Stimulated activated naive B cell treated with anti-CD40 and anti-IgM and Interleukin-4, amounts not matched to agents 10 μg/mL and 1 μg/mL and 100 μg/mL, for 72 hours (primary cell): ENCODE measurements at regions not wholly inside any gene's neighbourhood (a gene's known extent, or its start where the extent isn't known, plus 50 kb on each side); places are given as distances from the start of the nearest gene placed in this dataset.
"Not testable (repeated sequence)": the region's sequence is repeated elsewhere in the genome, so short reads cannot be mapped to it uniquely, and the experiment has no call there.

ENCODE experiments used
- ATAC-seq, 2 donors: fragments of 150-1000 bp; cut with Tn5 transposase; replicated peaks; 2 replicates each; pipeline ENCODE4 v1.10.0; 2021; ENCODE audit warnings: moderate library complexity in 1 of 2
- DNase-seq: peaks from one replicate; pipeline ENCODE4 v3.0.0; 2021
- H3K27ac Mint-ChIP-seq: one replicate; pipeline ENCODE4 v1.8.0; 2022; ENCODE audit warnings: mild to moderate bottlenecking, mixed read lengths
- H3K27me3 Mint-ChIP-seq, 2 donors: one replicate each; pipeline ENCODE4 v1.8.0; 2022; ENCODE audit warnings: mixed read lengths in 2 of 2
- H3K36me3 Mint-ChIP-seq, 2 donors: one replicate each; pipeline ENCODE4 v1.8.0; 2022; ENCODE audit warnings: mixed read lengths in 2 of 2, mild to moderate bottlenecking in 1 of 2
- H3K4me1 Mint-ChIP-seq, 2 donors: one replicate each; pipeline ENCODE4 v1.8.0; 2022; ENCODE audit warnings: mixed read lengths in 2 of 2, mild to moderate bottlenecking in 1 of 2
- H3K4me3 Mint-ChIP-seq, 2 donors: one replicate each; pipeline ENCODE4 v1.8.0; 2022; ENCODE audit warnings: mild to moderate bottlenecking in 2 of 2, mixed read lengths in 2 of 2, moderate library complexity in 1 of 2
- H3K9me3 Mint-ChIP-seq, 2 donors: one replicate each; pipeline ENCODE4 v1.8.0; 2022; ENCODE audit warnings: mixed read lengths in 2 of 2, mild to moderate bottlenecking in 1 of 2

GRCh38 chr6:80988892-80989291 lies 763.6 kb downstream of the TENT5A start:
- H3K27ac Mint-ChIP-seq: no peak overlapping the region

DNA sequence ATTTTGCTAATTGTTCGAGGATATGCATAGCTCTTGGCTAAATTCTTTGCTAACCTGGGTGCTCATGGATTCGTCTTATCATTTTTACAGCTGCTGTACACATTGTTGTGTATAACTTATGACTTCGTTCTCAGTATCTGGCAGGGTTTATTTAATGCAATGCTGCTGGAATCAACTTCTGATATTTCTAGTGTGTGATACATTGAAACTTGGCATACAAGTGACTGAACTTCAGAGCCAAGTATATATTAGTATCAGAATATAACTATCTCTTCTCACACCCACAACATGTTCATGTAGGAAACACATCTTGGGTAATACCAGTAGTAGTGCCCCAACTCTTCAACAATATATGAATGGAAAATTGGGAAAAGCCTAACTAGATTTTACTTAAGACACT lies 764.2 kb downstream of the TENT5A start:
- Mint-ChIP-seq H3K9me3 (peaks cover 3 to 5% of the 10 kb centered on the region in 2 donors), H3K4me3 (no peak overlapping the region), H3K4me1 (no peaks in the 10 kb centered on the region), H3K36me3 (no peaks in the 10 kb centered on the region), H3K27ac (no peak overlapping the region), H3K27me3 (no peaks in the 10 kb centered on the region)
- DNase-seq (no peak), ATAC-seq (no peak)

More at GRCh38 chr6:80988892-80989291, 763.6 kb downstream of the TENT5A start:
- DNase-seq (no peak), ATAC-seq (no peak)
- no peaks in the 10 kb centered on the region for H3K36me3 Mint-ChIP-seq
- no peak overlapping the region for H3K4me3 Mint-ChIP-seq
- H3K4me1 Mint-ChIP-seq: no peaks in the 10 kb centered on the region
- peaks cover 3 to 5% of the 10 kb centered on the region in 2 donors for H3K9me3 Mint-ChIP-seq
- H3K27me3 Mint-ChIP-seq: no peaks in the 10 kb centered on the region

- H3K4me3 Mint-ChIP-seq, H3K9me3 Mint-ChIP-seq, H3K4me1 Mint-ChIP-seq, ATAC-seq, H3K36me3 Mint-ChIP-seq, H3K27ac Mint-ChIP-seq, H3K27me3 Mint-ChIP-seq, DNase-seq: not testable (repeated sequence)
Measured at GRCh38 chr6:80981226-80981625, 771.3 kb downstream of the TENT5A start.

DNA sequence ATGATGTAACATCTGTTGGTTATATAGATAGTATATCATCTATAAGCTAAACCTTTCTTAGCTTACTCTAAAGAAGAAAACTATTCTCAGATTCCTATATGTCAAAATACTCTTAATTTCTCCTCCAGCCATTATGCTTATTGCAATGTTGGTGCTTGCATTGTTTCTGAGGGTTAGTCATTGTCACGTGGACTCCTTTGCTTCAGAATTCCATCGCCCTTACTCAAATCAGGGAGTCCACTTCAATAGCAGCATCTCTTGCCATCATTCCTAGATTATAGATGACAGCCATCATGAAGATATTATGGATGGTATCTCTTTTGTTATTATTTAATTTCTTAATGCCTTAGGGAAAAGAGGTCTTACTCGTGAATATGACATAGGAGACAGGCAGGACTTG lies 776.1 kb downstream of the TENT5A start:
- Mint-ChIP-seq H3K27ac (no peak overlapping the region), H3K9me3 (peaks cover 3 to 4% of the 10 kb centered on the region in 2 donors), H3K27me3 (no peaks in the 10 kb centered on the region), H3K4me1 (no peaks in the 10 kb centered on the region), H3K36me3 (no peaks in the 10 kb centered on the region), H3K4me3 (no peak overlapping the region)
- ATAC-seq (no peak), DNase-seq (no peak)

DNA sequence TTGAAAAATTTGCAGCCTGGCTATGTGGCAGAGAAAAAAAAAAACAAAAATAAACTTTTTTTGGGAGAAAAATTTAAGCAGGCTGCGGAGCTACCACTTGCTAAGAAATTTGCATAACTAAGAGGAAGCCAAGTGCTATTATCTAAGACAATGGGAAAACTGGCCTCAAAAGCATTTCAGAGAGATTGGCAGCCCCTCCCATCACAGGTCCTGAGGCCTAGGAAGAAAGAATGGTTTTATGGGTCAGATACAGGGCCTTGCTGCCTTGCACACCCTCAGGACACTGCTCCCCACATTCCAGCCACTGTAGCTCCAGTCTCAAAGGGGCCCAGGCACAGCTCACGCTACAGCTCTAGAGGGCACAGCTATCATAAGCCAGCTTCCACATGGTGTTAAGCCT lies 777.9 kb downstream of the TENT5A start:
- H3K9me3 Mint-ChIP-seq: no peaks in the 10 kb centered on the region
- no peaks in the 10 kb centered on the region for H3K4me1 Mint-ChIP-seq
- no peak overlapping the region for H3K4me3 Mint-ChIP-seq
- ATAC-seq (no peak), DNase-seq (no peak)
- no peaks in the 10 kb centered on the region for H3K36me3 Mint-ChIP-seq
- H3K27ac Mint-ChIP-seq: no peak overlapping the region
- no peaks in the 10 kb centered on the region for H3K27me3 Mint-ChIP-seq

- Mint-ChIP-seq H3K4me3 (no peak overlapping the region), H3K36me3 (no peaks in the 10 kb centered on the region), H3K9me3 (no peaks in the 10 kb centered on the region), H3K27ac (no peak overlapping the region), H3K27me3 (no peaks in the 10 kb centered on the region), H3K4me1 (no peaks in the 10 kb centered on the region)
- ATAC-seq (no peak), DNase-seq (no peak)
Measured at GRCh38 chr6:80969439-80969838, 783.0 kb downstream of the TENT5A start.

DNA sequence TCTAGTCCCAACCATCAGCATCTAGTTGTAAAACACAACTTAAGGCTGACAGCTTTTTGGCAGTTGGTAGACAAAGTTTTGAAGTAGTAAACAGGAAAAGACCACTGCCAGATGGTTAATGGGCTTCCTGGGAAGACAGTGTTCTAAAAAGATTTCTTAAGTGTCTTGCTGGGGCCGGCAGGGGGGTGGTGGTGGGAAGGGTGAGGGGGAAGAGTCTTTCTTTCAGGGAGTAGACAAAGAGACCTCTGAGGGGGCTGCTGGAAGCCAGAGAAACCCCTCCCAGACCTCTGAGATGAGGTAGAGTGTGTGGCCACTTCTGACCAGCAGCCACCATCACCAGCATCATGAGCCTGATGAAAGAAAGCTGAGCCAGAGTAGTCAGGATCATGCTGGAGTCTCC lies 784.9 kb downstream of the TENT5A start:
- ATAC-seq: no peak
- no peak overlapping the region for H3K27ac Mint-ChIP-seq

DNA sequence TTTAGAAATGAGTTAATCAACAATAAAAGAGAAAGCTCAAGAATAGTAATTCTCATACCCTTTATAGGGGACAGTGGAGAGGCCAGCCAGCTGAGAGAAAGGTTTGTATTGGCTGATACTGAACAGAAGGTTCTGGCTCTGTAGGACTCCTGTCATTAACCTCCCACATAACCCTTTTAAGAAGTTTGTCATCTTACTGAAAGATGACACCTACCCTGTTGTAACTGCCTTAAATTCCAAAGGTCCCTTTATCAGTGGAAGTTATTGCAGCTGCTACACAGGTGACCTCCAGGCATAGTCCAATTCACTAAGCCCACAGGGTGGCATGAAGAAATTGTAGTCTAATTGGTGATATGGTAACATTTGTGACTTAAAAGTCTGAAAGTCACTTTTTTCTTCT lies 790.1 kb downstream of the TENT5A start:
- Mint-ChIP-seq H3K9me3 (no peaks in the 10 kb centered on the region), H3K4me1 (no peaks in the 10 kb centered on the region), H3K36me3 (no peaks in the 10 kb centered on the region), H3K27ac (no peak overlapping the region), H3K4me3 (no peak overlapping the region), H3K27me3 (no peaks in the 10 kb centered on the region)
- ATAC-seq: no peak
- no peak for DNase-seq

More for the DNA sequence above, 784.9 kb downstream of the TENT5A start:
- H3K9me3 Mint-ChIP-seq: no peaks in the 10 kb centered on the region
- H3K4me3 Mint-ChIP-seq: no peak overlapping the region
- DNase-seq: no peak
- H3K36me3 Mint-ChIP-seq: no peaks in the 10 kb centered on the region
- no peaks in the 10 kb centered on the region for H3K27me3 Mint-ChIP-seq
- no peaks in the 10 kb centered on the region for H3K4me1 Mint-ChIP-seq

GRCh38 chr6:80961166-80961565 lies 791.3 kb downstream of the TENT5A start:
- no peak overlapping the region for H3K4me3 Mint-ChIP-seq

GRCh38 chr6:80959034-80959433 lies 793.4 kb downstream of the TENT5A start:
- H3K4me3 Mint-ChIP-seq: no peak overlapping the region

More at GRCh38 chr6:80961166-80961565, 791.3 kb downstream of the TENT5A start:
- H3K4me1 Mint-ChIP-seq: no peaks in the 10 kb centered on the region
- H3K9me3 Mint-ChIP-seq: no peaks in the 10 kb centered on the region
- no peaks in the 10 kb centered on the region for H3K27me3 Mint-ChIP-seq
- no peak overlapping the region for H3K27ac Mint-ChIP-seq
- DNase-seq (no peak), ATAC-seq (no peak)
- no peaks in the 10 kb centered on the region for H3K36me3 Mint-ChIP-seq

GRCh38 chr6:80956898-80957297 lies 795.6 kb downstream of the TENT5A start:
- Mint-ChIP-seq H3K27me3 (no peaks in the 10 kb centered on the region), H3K27ac (no peak overlapping the region), H3K4me1 (no peaks in the 10 kb centered on the region), H3K36me3 (no peaks in the 10 kb centered on the region), H3K4me3 (no peak overlapping the region), H3K9me3 (no peaks in the 10 kb centered on the region)
- DNase-seq (no peak), ATAC-seq (no peak)

More at GRCh38 chr6:80959034-80959433, 793.4 kb downstream of the TENT5A start:
- Mint-ChIP-seq H3K36me3 (no peaks in the 10 kb centered on the region), H3K27me3 (no peaks in the 10 kb centered on the region), H3K27ac (no peak overlapping the region), H3K9me3 (no peaks in the 10 kb centered on the region), H3K4me1 (no peaks in the 10 kb centered on the region)
- DNase-seq (no peak), ATAC-seq (no peak)

GRCh38 chr6:80952479-80952878 lies 800.0 kb downstream of the TENT5A start:
- not testable (repeated sequence) for ATAC-seq, DNase-seq, H3K4me1 Mint-ChIP-seq, H3K4me3 Mint-ChIP-seq, H3K9me3 Mint-ChIP-seq, H3K36me3 Mint-ChIP-seq, H3K27me3 Mint-ChIP-seq, H3K27ac Mint-ChIP-seq

GRCh38 chr6:80946402-80946801 lies 806.1 kb downstream of the TENT5A start:
- Mint-ChIP-seq H3K27me3 (no peaks in the 10 kb centered on the region), H3K27ac (no peak overlapping the region), H3K36me3 (no peaks in the 10 kb centered on the region), H3K4me1 (no peaks in the 10 kb centered on the region), H3K4me3 (no peak overlapping the region), H3K9me3 (peaks cover 0 to 2% of the 10 kb centered on the region in 2 donors)
- DNase-seq: no peak
- ATAC-seq: no peak

- Mint-ChIP-seq H3K4me3 (no peak overlapping the region), H3K36me3 (no peaks in the 10 kb centered on the region), H3K27me3 (no peaks in the 10 kb centered on the region), H3K27ac (no peak overlapping the region), H3K4me1 (no peaks in the 10 kb centered on the region), H3K9me3 (peaks cover 3 to 6% of the 10 kb centered on the region in 2 donors)
- no peak for ATAC-seq
- DNase-seq: no peak
Measured at GRCh38 chr6:80942911-80943310, 809.6 kb downstream of the TENT5A start.

DNA sequence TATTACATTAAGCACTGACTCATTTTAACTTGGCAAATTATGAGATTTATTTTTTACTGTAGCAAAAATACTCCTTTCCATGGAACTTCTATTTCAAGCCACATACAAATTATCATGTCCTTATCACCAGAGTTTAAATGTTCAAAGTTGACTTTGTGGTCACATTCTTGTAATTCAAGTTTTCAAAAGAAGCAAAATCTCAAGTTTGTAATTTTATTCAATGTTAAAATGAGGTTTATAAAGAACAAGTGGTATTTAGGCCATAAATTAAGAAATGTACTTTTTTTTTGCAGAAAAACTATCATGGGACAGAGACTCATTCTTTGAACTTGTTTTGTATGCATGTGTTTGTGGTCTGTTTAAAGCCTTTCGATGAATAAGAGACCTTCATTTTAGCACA lies 811.5 kb downstream of the TENT5A start:
- no peak for DNase-seq
- no peak for ATAC-seq
- Mint-ChIP-seq H3K4me3 (no peak overlapping the region), H3K36me3 (no peaks in the 10 kb centered on the region), H3K27ac (no peak overlapping the region), H3K9me3 (peaks cover 7 to 8% of the 10 kb centered on the region in 2 donors), H3K27me3 (no peaks in the 10 kb centered on the region), H3K4me1 (no peaks in the 10 kb centered on the region)

- Mint-ChIP-seq H3K4me1 (no peaks in the 10 kb centered on the region), H3K27me3 (no peaks in the 10 kb centered on the region), H3K27ac (no peak overlapping the region), H3K9me3 (peaks cover 7 to 8% of the 10 kb centered on the region in 2 donors), H3K4me3 (no peak overlapping the region), H3K36me3 (no peaks in the 10 kb centered on the region)
- DNase-seq (no peak), ATAC-seq (no peak)
Measured at GRCh38 chr6:80940571-80940970, 811.9 kb downstream of the TENT5A start.
